ENCODE measurements at regions not wholly inside any gene's neighbourhood (a gene's known extent, or its start where the extent isn't known, plus 50 kb on each side); places are given as distances from the start of the nearest gene placed in this dataset.

DNA sequence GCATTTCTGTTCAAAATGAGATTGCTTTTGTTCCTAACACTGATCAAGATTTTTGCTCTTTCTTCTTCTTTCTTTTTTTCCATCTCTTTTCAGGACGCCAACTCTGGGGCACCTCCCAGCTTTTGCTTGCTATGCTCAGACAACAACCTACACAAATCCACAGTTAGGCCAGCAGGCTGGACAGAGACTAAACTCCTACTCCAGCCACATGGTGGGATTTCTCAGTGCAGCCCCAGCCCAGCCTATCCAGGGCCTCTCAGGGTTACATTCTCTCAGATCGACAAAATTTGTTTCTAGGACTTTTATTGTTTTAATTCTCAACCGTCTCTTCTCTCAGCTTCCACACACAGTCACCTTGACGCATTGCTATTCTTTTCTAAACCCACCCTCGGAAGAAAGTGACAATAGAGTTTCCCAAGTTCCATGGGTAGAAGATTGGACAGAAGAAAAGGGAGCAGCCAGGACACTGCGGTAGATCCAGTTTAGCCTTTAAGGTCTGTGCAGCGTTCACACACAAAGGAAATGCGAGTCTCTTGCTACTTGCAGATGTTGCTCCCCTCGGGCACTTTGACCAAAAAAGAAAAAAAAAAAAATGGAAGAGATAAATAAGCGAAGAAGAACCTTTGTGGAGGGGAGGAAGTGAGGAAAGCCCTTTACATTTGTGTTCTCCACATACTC, 588.6 kb upstream of the GRAMD2B start:
- DNase-seq (no peak), ATAC-seq (ENCODE audit: poor library complexity) (no peak)
- intact Hi-C loops (cut with DNase I), result no loop called here

- intact Hi-C loops (cut with DNase I), result no loop called here
- no peak for DNase-seq
- ATAC-seq (ENCODE audit: poor library complexity), result peak; percentile 90
These were observed 587.7 kb upstream of the GRAMD2B start for GRCh38 chr5:125835293-125836172.

DNA sequence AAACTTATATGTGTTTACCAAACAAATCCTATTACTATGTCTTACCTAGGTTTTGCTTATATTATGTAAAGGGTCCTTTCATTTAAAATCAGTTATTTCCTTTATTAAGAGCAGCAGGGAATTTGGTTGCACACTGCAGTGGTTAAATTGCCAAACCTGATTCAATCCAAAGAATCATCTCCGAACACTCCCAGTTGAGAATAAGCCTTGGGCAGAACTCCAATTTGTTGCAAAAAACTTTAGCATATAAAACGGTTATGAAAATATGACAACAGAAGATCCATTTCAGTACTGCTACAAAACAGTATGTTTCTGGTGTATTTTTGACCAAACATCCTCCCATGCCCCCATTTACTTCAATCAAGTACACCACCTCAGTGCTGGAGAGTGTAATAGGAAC, 587.0 kb upstream of the GRAMD2B start:
- ATAC-seq (ENCODE audit: poor library complexity) (no peak), DNase-seq (no peak)
- intact Hi-C loops (cut with DNase I), result no loop called here

DNA sequence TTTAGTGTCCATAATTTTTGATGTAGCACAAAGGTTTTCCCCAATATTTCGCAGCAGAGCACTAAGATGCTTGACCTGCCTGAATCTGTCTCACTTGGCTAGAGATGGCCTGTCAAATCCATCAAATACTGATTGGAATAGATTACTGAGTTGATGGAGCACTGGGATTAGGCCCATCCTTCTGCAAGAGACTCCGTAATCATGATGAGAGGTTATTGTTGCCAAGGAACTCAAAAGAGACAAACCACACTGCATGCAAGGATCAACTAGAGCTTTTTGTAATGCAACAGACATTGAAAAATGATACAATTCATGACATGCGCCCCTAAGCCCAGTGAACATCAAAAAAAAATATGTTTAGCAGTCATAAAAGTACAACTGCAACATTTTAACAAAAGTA, 585.3 kb upstream of the GRAMD2B start:
- DNase-seq (no peak), ATAC-seq (ENCODE audit: poor library complexity) (no peak)
- intact Hi-C loops (cut with DNase I), result no loop called here

DNA sequence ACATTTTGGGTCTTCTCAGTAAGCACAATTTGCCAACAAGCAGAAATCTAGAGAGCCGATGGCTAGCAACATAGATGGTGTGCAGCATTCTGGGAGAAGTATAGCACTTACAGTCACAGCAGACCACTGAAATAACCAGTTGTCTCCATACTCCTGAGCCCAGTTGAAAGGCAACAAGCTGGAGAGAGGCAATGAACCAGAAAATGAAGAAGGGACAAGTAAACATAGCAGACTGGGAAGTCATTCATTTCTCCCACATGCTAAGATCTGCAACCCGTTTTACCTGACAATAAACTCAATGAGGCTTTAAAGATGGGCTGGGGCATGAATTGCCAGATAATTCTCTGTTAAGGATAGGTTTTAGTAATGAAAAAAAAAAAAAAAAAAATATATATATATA, 575.6 kb upstream of the GRAMD2B start:
- DNase-seq, result no peak
- intact Hi-C loops (cut with DNase I), result no loop called here

DNA sequence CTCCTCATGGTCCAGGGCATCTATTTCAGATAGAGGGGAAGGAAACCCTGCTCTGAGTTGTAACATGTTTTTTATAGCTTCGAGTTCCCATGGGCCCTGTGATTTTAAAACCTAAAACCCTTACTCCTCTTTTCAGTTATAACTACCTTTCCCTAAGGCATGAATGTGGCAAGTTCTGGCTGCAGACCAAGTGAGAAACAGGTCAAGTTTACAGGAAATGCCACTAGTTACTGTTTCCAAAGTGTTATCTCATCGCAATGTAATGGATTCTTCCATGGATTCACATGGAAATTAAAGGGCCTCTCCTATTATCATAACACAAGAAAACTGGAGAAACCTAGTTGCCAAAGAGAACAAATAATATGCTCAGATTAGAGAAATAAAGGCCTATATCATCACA, 574.5 kb upstream of the GRAMD2B start:
- intact Hi-C loops (cut with DNase I), result no loop called here
- DNase-seq, result no peak
- no peak for ATAC-seq (ENCODE audit: poor library complexity)

More for the DNA sequence above, 575.6 kb upstream of the GRAMD2B start:
- no peak for ATAC-seq (ENCODE audit: poor library complexity)

DNA sequence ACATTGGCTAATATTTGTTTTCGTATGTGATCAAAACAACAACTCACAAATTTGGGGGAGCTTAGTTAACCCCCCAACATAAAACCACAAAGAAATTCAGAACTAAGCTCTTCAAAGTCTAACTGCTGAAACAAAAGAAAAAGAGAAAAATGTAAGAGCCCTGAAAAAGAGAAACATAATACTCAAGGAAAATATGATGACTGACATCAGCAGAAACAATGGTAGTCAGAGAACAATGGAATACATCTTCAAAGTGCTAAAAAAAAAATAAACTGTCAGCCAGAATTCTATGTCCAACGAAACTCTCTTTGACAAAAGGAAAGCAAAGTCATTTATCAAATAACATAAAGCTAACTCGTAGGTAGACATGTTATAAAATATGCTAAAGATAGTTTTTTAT, 566.3 kb upstream of the GRAMD2B start:
- ATAC-seq (ENCODE audit: poor library complexity) (no peak), DNase-seq (no peak)
- intact Hi-C loops (cut with DNase I), result no loop called here

GRCh38 chr5:125863579-125863978, 559.6 kb upstream of the GRAMD2B start:
- intact Hi-C loops (cut with DNase I), result no loop called here
- ATAC-seq (ENCODE audit: poor library complexity) (no peak), DNase-seq (no peak)

- ATAC-seq (ENCODE audit: poor library complexity) (no peak), DNase-seq (no peak)
- intact Hi-C loops (cut with DNase I), result no loop called here
These were observed 557.9 kb upstream of the GRAMD2B start for GRCh38 chr5:125865166-125865815.

GRCh38 chr5:125868036-125868435, 555.2 kb upstream of the GRAMD2B start:
- ATAC-seq (ENCODE audit: poor library complexity) (no peak), DNase-seq (no peak)
- intact Hi-C loops (cut with DNase I), result no loop called here

DNA sequence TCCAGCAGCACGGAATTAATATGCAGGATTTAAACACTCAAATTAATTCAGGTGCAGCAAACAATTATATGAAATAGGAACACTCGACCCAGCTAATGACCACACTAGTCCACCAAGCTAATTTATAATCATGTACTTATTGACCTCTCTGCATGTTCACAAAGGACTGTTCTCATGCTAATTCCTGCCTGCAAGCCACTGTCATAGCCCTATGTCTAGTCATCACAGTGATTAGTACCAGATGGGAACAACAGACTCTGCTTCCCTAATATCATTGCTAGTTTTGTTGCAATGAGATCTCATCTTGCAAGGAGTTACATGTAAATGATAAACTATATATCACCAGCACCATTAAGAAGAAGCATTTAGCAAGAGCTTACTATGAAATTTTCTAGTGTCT, 553.0 kb upstream of the GRAMD2B start:
- intact Hi-C loops (cut with DNase I), result no loop called here
- DNase-seq (no peak), ATAC-seq (ENCODE audit: poor library complexity) (no peak)

DNA sequence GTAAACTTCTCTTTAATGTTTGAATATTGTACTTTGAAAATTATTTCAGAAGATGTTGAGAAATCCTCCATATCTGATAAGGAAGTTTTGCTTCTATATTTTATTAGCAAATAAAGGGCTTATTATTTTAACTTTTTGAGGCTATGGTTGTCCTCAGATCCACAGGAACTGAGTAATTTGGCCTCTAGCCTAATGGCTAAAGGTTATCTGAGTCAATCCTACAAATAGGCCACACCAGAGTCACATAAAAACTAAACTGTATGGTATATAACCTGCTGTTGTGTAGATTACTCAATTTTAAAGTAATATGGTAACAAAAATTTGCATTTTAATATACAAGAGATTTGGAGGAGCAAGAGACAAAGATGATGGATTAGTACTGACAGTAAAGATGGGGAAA, 549.2 kb upstream of the GRAMD2B start:
- DNase-seq (no peak), ATAC-seq (ENCODE audit: poor library complexity) (no peak)
- intact Hi-C loops (cut with DNase I), result no loop called here

DNA sequence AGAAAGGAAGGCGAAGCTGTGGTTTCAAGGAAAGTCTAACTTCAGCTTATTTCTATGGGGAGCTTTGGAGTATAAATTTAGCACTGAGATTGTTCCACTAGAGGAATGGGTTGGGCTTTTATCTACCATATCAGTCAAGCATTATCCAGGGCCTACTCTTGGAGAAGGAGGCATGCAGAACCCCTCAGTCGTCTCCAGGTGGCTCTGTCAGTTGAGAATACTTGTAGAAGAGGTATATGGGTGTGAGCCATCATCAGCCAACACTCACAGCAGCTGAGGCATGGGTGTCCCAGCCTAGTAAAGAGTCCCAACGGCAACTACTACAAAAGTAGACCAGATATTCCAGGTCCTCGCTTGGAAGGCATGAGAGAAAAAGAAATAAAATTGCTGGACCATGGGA, 548.5 kb upstream of the GRAMD2B start:
- ATAC-seq (ENCODE audit: poor library complexity) (no peak), DNase-seq (no peak)
- intact Hi-C loops (cut with DNase I), result no loop called here

DNA sequence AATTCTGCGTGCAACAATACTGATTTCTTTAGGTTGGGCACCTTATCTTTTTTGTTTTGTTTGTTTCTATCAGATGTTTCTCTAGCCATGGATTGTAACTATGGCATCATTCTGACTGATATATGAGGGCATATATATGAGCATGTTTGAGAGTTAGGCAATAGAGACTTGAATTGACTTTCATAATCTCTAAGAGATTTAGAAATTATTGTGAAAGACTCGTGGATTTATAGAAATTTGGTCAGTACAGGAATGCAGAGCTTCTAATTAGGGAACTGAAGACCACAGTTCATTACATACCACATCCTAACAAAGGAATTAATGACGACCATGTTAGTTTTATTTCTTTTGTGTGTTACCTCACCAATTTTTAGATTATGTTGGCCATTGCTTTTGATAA, 546.0 kb upstream of the GRAMD2B start:
- intact Hi-C loops (cut with DNase I), result no loop called here
- no peak for DNase-seq
- no peak for ATAC-seq (ENCODE audit: poor library complexity)

GRCh38 chr5:125882061-125882460, 541.1 kb upstream of the GRAMD2B start:
- DNase-seq (no peak), ATAC-seq (ENCODE audit: poor library complexity) (no peak)
- intact Hi-C loops (cut with DNase I), result no loop called here

DNA sequence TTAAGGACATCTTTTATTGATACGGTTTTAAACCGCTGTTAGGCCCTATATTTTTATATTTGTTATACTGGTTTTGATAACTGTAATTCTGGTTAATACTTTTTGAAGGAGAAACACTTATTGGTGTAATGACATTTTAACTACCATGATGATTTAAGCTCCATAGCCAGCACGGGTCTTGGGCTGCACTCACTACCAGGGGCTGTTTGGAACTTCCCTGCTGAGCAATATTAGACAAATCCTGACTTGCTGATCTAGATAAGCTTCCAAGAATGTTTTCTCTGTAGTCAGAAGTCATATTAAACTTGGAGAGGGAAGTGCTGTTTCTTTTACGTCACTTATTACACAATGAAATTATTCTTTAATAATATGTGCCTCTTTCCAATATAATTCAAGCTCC, 540.0 kb upstream of the GRAMD2B start:
- intact Hi-C loops (cut with DNase I), result no loop called here
- ATAC-seq (ENCODE audit: poor library complexity), result no peak

GRCh38 chr5:125888358-125888757, 534.9 kb upstream of the GRAMD2B start:
- ATAC-seq (ENCODE audit: poor library complexity) (no peak), DNase-seq (no peak)
- intact Hi-C loops (cut with DNase I), result no loop called here

More for the DNA sequence above, 540.0 kb upstream of the GRAMD2B start:
- DNase-seq, result no peak

DNA sequence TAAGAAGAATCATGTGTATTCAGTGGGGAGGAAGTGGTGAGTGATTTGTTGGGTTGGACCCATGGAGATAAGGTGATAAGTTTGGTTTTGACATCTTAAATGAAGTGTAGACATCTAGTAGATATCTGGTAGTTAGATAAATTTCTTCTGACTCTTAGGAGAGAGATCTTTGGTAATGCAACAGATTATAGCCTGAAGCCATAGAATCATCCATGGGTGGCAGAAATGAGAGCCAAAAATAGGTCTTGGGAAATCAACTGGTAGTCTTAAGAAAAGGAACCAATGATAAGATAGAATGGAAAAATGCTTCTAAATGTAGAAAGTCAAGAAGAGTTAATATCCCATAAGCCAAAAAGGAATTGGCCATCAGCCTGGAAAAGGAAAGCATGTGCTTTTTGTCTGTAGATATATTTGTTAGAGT, 532.7 kb upstream of the GRAMD2B start:
- ATAC-seq (ENCODE audit: poor library complexity) (peak; percentile 22), DNase-seq (no peak)
- intact Hi-C loops (cut with DNase I), result no loop called here

DNA sequence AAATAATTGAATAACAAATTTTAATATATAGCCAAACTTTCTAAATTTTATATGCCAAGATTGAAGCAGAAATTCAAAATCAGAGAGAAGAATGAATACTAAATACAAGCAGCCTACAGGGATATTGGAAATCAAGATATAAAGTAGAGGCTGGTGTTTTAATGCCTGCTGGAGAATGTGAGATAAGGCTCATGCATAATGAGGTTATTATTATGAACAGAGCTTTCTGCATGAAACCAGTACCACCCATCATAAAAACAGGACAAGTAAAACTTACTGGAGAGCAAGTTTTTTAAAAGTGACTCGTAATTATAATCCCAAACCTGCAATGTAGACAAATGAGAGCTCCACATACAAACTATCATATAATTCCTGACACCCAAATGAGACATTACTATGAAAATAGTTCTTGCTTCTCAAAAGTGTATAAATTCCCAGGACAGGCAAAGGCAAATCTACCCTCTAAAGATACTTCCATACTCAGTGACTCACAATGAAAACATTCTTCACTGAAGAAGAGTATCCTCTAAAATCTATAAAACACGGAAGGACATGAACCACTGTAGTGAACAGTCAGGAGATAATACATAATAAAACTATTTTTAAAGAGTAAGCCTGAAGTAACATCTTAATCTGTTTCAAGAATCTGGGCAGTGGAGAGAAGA, 532.0 kb upstream of the GRAMD2B start:
- intact Hi-C loops (cut with DNase I), result no loop called here
- ATAC-seq (ENCODE audit: poor library complexity) (no peak), DNase-seq (no peak)
